H9 (cell line): ENCODE measurements at regions not wholly inside any gene's neighbourhood (a gene's known extent, or its start where the extent isn't known, plus 50 kb on each side); places are given as distances from the start of the nearest gene placed in this dataset.

Experiments used
- DNase-seq: peaks from one replicate; pipeline ENCODE4 v3.0.0-alpha.2; 2017
- H2AFZ ChIP-seq: one replicate; pipeline ENCODE4 v1.6.1; 2013; ENCODE audit warnings: mild to moderate bottlenecking, low read length, control low read depth, moderate library complexity
- H2AK5ac ChIP-seq: 2 replicates; pipeline ENCODE4 v1.6.1; 2013; ENCODE audit warnings: low read length, control low read depth, mixed read lengths; ENCODE audit not compliant: insufficient read length
- H2BK120ac ChIP-seq: one replicate; pipeline ENCODE4 v1.6.1; 2013; ENCODE audit warnings: low read depth, mild to moderate bottlenecking, low read length, control low read depth, inconsistent platforms; ENCODE audit not compliant: poor library complexity, severe bottlenecking
- H2BK12ac ChIP-seq: 2 replicates; pipeline ENCODE4 v1.6.1; 2013; ENCODE audit warnings: low read length, control low read depth, mixed read lengths, low read depth; ENCODE audit not compliant: insufficient read length
- H2BK15ac ChIP-seq: 2 replicates; pipeline ENCODE4 v1.6.1; 2013; ENCODE audit warnings: low read depth, low read length, control low read depth
- H2BK20ac ChIP-seq: one replicate; pipeline ENCODE4 v1.6.1; 2013; ENCODE audit warnings: low read depth, mild to moderate bottlenecking, low read length, control low read depth, inconsistent platforms; ENCODE audit not compliant: poor library complexity, severe bottlenecking
- H2BK5ac ChIP-seq: 2 replicates; pipeline ENCODE4 v1.6.1; 2013; ENCODE audit warnings: low read length, control low read depth, mixed read lengths; ENCODE audit not compliant: insufficient read length
- H3K14ac ChIP-seq: 2 replicates; pipeline ENCODE4 v1.6.1; 2013; ENCODE audit warnings: low read length, control low read depth; ENCODE audit not compliant: insufficient read depth
- H3K18ac ChIP-seq: 2 replicates; pipeline ENCODE4 v1.6.1; 2013; ENCODE audit warnings: low read depth, mild to moderate bottlenecking, mixed read lengths, low read length, control low read depth; ENCODE audit not compliant: insufficient read length
- H3K23ac ChIP-seq: 2 replicates; pipeline ENCODE4 v1.6.1; 2013; ENCODE audit warnings: low read length, control low read depth, mixed read lengths, low read depth; ENCODE audit not compliant: insufficient read length
- H3K23me2 ChIP-seq: 2 replicates; pipeline ENCODE4 v1.6.1; 2013; ENCODE audit warnings: low read depth, mild to moderate bottlenecking, mixed read lengths, low read length, control low read depth; ENCODE audit not compliant: insufficient read length, poor library complexity, severe bottlenecking
- H3K27ac ChIP-seq: 2 replicates; pipeline ENCODE4 v1.5.1; 2013; ENCODE audit warnings: low read length, control low read depth, mixed read lengths, low read depth; ENCODE audit not compliant: insufficient read length
- H3K27me3 ChIP-seq: 2 replicates; pipeline ENCODE4 v1.6.1; 2013; ENCODE audit warnings: low read length, control low read depth, inconsistent platforms; ENCODE audit not compliant: insufficient read depth
- H3K4ac ChIP-seq: 2 replicates; pipeline ENCODE4 v1.6.1; 2013; ENCODE audit warnings: low read depth, mild to moderate bottlenecking, control low read depth, inconsistent platforms, low read length, moderate library complexity
- H3K4me1 ChIP-seq: 2 replicates; pipeline ENCODE4 v1.6.1; 2013; ENCODE audit warnings: low read length, control low read depth, inconsistent platforms; ENCODE audit not compliant: insufficient read depth
- H3K4me2 ChIP-seq: 2 replicates; pipeline ENCODE4 v1.6.1; 2013; ENCODE audit warnings: low read length, control low read depth, mixed read lengths; ENCODE audit not compliant: insufficient read length, insufficient read depth
- H3K56ac ChIP-seq: 2 replicates; pipeline ENCODE4 v1.6.1; 2013; ENCODE audit warnings: low read depth, mild to moderate bottlenecking, mixed read lengths, low read length, control low read depth; ENCODE audit not compliant: insufficient read length
- H3K79me1 ChIP-seq: 2 replicates; pipeline ENCODE4 v1.6.1; 2013; ENCODE audit warnings: low read depth, mild to moderate bottlenecking, moderate library complexity, low read length, control low read depth, inconsistent platforms; ENCODE audit not compliant: insufficient read depth, poor library complexity, severe bottlenecking
- H3K79me2 ChIP-seq: 2 replicates; pipeline ENCODE4 v1.6.1; 2013; ENCODE audit warnings: low read length, control low read depth, inconsistent platforms; ENCODE audit not compliant: insufficient read depth
- H3K9ac ChIP-seq: 2 replicates; pipeline ENCODE4 v1.6.1; 2013; ENCODE audit warnings: low read length, control low read depth, mixed read lengths; ENCODE audit not compliant: insufficient read length; ENCODE audit errors: extremely low read depth
- H3K9me3 ChIP-seq: one replicate; pipeline ENCODE4 v1.6.1; 2013; ENCODE audit warnings: low read depth, low read length, inconsistent platforms; ENCODE audit not compliant: control insufficient read depth
- H3T11ph ChIP-seq: one replicate; pipeline ENCODE4 v1.6.1; 2013; ENCODE audit warnings: mild to moderate bottlenecking, low read length, control low read depth, inconsistent platforms
- H4K20me1 ChIP-seq: one replicate; pipeline ENCODE4 v1.6.1; 2013; ENCODE audit not compliant: control insufficient read depth, insufficient read length, insufficient read depth
- H4K5ac ChIP-seq: 2 replicates; pipeline ENCODE4 v1.6.1; 2013; ENCODE audit warnings: low read depth, mild to moderate bottlenecking, mixed read lengths, low read length, control low read depth; ENCODE audit not compliant: insufficient read length
- H4K8ac ChIP-seq: replicated peaks from 2 replicates; pipeline ENCODE4 v1.6.1; 2013; ENCODE audit warnings: low read length, control low read depth, mixed read lengths, low read depth; ENCODE audit not compliant: insufficient read length
- H4K91ac ChIP-seq: 2 replicates; pipeline ENCODE4 v1.6.1; 2013; ENCODE audit warnings: low read depth, mild to moderate bottlenecking, moderate library complexity, mixed read lengths, low read length, control low read depth; ENCODE audit not compliant: insufficient read length
- H3K27ac Mint-ChIP-seq, 3 experiments: 2 replicates in 2 of 3; 3 replicates in 1 of 3; pipeline ENCODE4 v1.8.0; 2020 to 2021; ENCODE audit warnings: mixed read lengths in 3 of 3, mild to moderate bottlenecking in 1 of 3, moderate library complexity in 1 of 3
- H3K27me3 Mint-ChIP-seq: 2 replicates; pipeline ENCODE4 v1.8.0; 2021; ENCODE audit warnings: low read depth, mild to moderate bottlenecking, moderate library complexity, mixed read lengths
- H3K36me3 Mint-ChIP-seq, 3 experiments: 2 replicates in 2 of 3; 3 replicates in 1 of 3; pipeline ENCODE4 v1.8.0; 2020 to 2021; ENCODE audit warnings: low read depth in 3 of 3, mixed read lengths in 3 of 3; ENCODE audit not compliant: insufficient read depth in 1 of 3
- H3K4me1 Mint-ChIP-seq, 2 experiments: 2 replicates each; pipeline ENCODE4 v1.8.0; 2020; ENCODE audit warnings: mixed read lengths in 2 of 2
- H3K4me3 Mint-ChIP-seq, 2 experiments: 2 replicates in 1 of 2; 3 replicates in 1 of 2; pipeline ENCODE4 v1.8.0; 2020 to 2021; ENCODE audit warnings: mild to moderate bottlenecking in 2 of 2, mixed read lengths in 2 of 2, moderate library complexity in 1 of 2
- H3K9me3 Mint-ChIP-seq, 2 experiments: 2 replicates in 1 of 2; 3 replicates in 1 of 2; pipeline ENCODE4 v1.8.0; 2020; ENCODE audit warnings: mild to moderate bottlenecking in 2 of 2, mixed read lengths in 2 of 2, moderate library complexity in 1 of 2
- CTCF ChIP-seq: fragments of 200-600 bp; sonication (generic); conservative IDR thresholded peaks from 3 replicates; pipeline ENCODE4 v1.8.0; 2021; ENCODE audit warnings: antibody characterized with exemption, mild to moderate bottlenecking
- WGBS: extraction: QIAGEN DNeasy Blood & Tissue Kit; methylation state at CpG from one replicate; pipeline ENCODE4 v1.1.7; 2013; ENCODE audit warnings: missing lambda C conversion rate, low lambda C conversion rate, mixed read lengths; ENCODE audit not compliant: insufficient read length; ENCODE audit errors: extremely low coverage; 5-methylcytosine and 5-hydroxymethylcytosine counted together

- H3K9ac ChIP-seq, result no peak overlapping the region
- no peak overlapping the region for H3K27ac Mint-ChIP-seq
- no peaks in the 10 kb centered on the region for H3K23me2 ChIP-seq
- WGBS, result no CpG with 5 or more reads among the region's 5 CpGs
- H3K79me1 ChIP-seq, result no peaks in the 10 kb centered on the region
- no peak overlapping the region for H3K4me3 Mint-ChIP-seq
- no peak overlapping the region for H3T11ph ChIP-seq
- no peaks in the 10 kb centered on the region for H3K27me3 ChIP-seq
- no peak overlapping the region for H2BK5ac ChIP-seq
- no peak overlapping the region for H4K5ac ChIP-seq
- no peak overlapping the region for H3K18ac ChIP-seq
- no peak for DNase-seq
- H3K23ac ChIP-seq, result no peak overlapping the region
- H3K36me3 Mint-ChIP-seq, result no peaks in the 10 kb centered on the region
- H3K14ac ChIP-seq, result no peak overlapping the region
- H4K8ac ChIP-seq, result no peak overlapping the region
- TF ChIP-seq CTCF, result no peak
- H4K20me1 ChIP-seq, result no peaks in the 10 kb centered on the region
- no peak overlapping the region for H2BK15ac ChIP-seq
- H3K9me3 Mint-ChIP-seq, result no peaks in the 10 kb centered on the region
- H3K9me3 ChIP-seq, result no peaks in the 10 kb centered on the region
- H3K4me1 Mint-ChIP-seq, result peaks cover 4% of the 10 kb centered on the region in 2 experiments; a peak in 3 of 4 replicates
- no peak overlapping the region for H3K56ac ChIP-seq
- H2BK20ac ChIP-seq, result no peak overlapping the region
- no peaks in the 10 kb centered on the region for H3K27me3 Mint-ChIP-seq
- no peak overlapping the region for H3K27ac ChIP-seq
- no peaks in the 10 kb centered on the region for H3K79me2 ChIP-seq
- no peaks in the 10 kb centered on the region for H3K4me1 ChIP-seq
- H3K4ac ChIP-seq, result no peak overlapping the region
- no peak overlapping the region for H2BK12ac ChIP-seq
- H2BK120ac ChIP-seq, result no peak overlapping the region
- H2AFZ ChIP-seq, result no peak overlapping the region
- H2AK5ac ChIP-seq, result no peak overlapping the region
- H3K4me2 ChIP-seq, result no peak overlapping the region
- no peak overlapping the region for H4K91ac ChIP-seq
Measured at GRCh38 chr6:151704383-151704782, 103.1 kb upstream of the ESR1 start.
